Breast epithelium (tissue), 3 donors: ENCODE measurements at regions not wholly inside any gene's neighbourhood (a gene's known extent, or its start where the extent isn't known, plus 50 kb on each side); places are given as distances from the start of the nearest gene placed in this dataset.

ENCODE experiments used
- CTCF ChIP-seq, 3 donors: fragments of 450-650 bp; IDR thresholded peaks; one replicate each; pipeline ENCODE4 v1.5.1; 2016 to 2017; ENCODE audit warnings: antibody characterized with exemption in 3 of 3, mild to moderate bottlenecking in 3 of 3, moderate library complexity in 3 of 3
- POLR2A ChIP-seq: fragments of 450-650 bp; IDR thresholded peaks from one replicate; pipeline ENCODE4 v1.6.1; 2016; ENCODE audit warnings: antibody characterized with exemption, mild to moderate bottlenecking, moderate library complexity
- POLR2AphosphoS5 ChIP-seq, 3 donors: sonication (generic); formaldehyde crosslinking; IDR thresholded peaks; one replicate each; pipeline ENCODE4 v1.6.1; 2017; ENCODE audit warnings: antibody characterized with exemption in 3 of 3

GRCh38 chr10:63780101-63780500 lies 258.9 kb downstream of the REEP3 start:
- TF ChIP-seq POLR2A (no peak), CTCF (IDR thresholded peaks at IDR 0.05) (no peak), POLR2AphosphoS5 (IDR thresholded peaks at IDR 0.05) (no peak)
